GM23338 (cell line): ENCODE measurements at regions not wholly inside any gene's neighbourhood (a gene's known extent, or its start where the extent isn't known, plus 50 kb on each side); places are given as distances from the start of the nearest gene placed in this dataset.

Experiments
- ATAC-seq: fragments of 200-7000 bp; cut with Tn5 transposase; 3 replicates; pipeline ENCODE4 v1.9.1; 2020
- DNase-seq: peaks from one replicate; pipeline ENCODE4 v3.0.0-alpha.2; 2015; ENCODE audit warnings: low spot score
- H2AFZ ChIP-seq: fragments of 200-600 bp; sonication (generic); 2 replicates; pipeline ENCODE4 v1.8.0; 2016; ENCODE audit warnings: antibody characterized with exemption, mild to moderate bottlenecking, moderate library complexity
- H3F3A ChIP-seq: fragments of 200-600 bp; sonication (generic); replicated peaks from 2 replicates; pipeline ENCODE4 v1.8.0; 2017; ENCODE audit warnings: antibody characterized with exemption, mixed run types, low read depth
- H3K27ac ChIP-seq: fragments of 200-600 bp; sonication (generic); 2 replicates; pipeline ENCODE4 v1.6.1; 2016; ENCODE audit warnings: low read depth
- H3K27me3 ChIP-seq: fragments of 200-600 bp; sonication (generic); 2 replicates; pipeline ENCODE4 v1.8.0; 2016; ENCODE audit warnings: mild to moderate bottlenecking, mixed run types, moderate library complexity; ENCODE audit not compliant: insufficient read depth
- H3K36me3 ChIP-seq: fragments of 200-600 bp; sonication (generic); 2 replicates; pipeline ENCODE4 v1.8.0; 2016; ENCODE audit warnings: mild to moderate bottlenecking; ENCODE audit not compliant: insufficient read depth
- H3K4me1 ChIP-seq: fragments of 200-600 bp; sonication (generic); 2 replicates; pipeline ENCODE4 v1.8.0; 2016; ENCODE audit warnings: mild to moderate bottlenecking, moderate library complexity; ENCODE audit not compliant: insufficient read depth
- H3K4me2 ChIP-seq: fragments of 200-600 bp; sonication (generic); 2 replicates; pipeline ENCODE4 v1.7.1; 2017; ENCODE audit warnings: mixed run types
- H3K4me3 ChIP-seq: fragments of 200-600 bp; sonication (generic); 2 replicates; pipeline ENCODE4 v1.6.1; 2016; ENCODE audit warnings: mixed run types
- H3K79me2 ChIP-seq: fragments of 200-600 bp; sonication (generic); replicated peaks from 2 replicates; pipeline ENCODE4 v1.8.0; 2017; ENCODE audit warnings: mild to moderate bottlenecking; ENCODE audit not compliant: insufficient read depth
- H3K9me2 ChIP-seq: fragments of 200-600 bp; sonication (generic); 2 replicates; pipeline ENCODE4 v1.8.0; 2017; ENCODE audit not compliant: insufficient read depth
- H4K20me1 ChIP-seq: fragments of 200-600 bp; sonication (generic); replicated peaks from 2 replicates; pipeline ENCODE4 v1.8.0; 2017; ENCODE audit warnings: mild to moderate bottlenecking; ENCODE audit not compliant: insufficient read depth
- H3K27ac Mint-ChIP-seq: 2 replicates; pipeline ENCODE4 v1.8.0; 2020; ENCODE audit warnings: inconsistent platforms, mild to moderate bottlenecking, moderate library complexity, mixed read lengths
- H3K27me3 Mint-ChIP-seq: 3 replicates; pipeline ENCODE4 v1.8.0; 2022; ENCODE audit warnings: low read depth, mild to moderate bottlenecking, moderate library complexity, mixed read lengths, inconsistent platforms; ENCODE audit not compliant: insufficient read depth, poor library complexity
- H3K36me3 Mint-ChIP-seq: 3 replicates; pipeline ENCODE4 v1.8.0; 2021; ENCODE audit warnings: low read depth, mild to moderate bottlenecking, inconsistent platforms, moderate library complexity, mixed read lengths
- H3K4me1 Mint-ChIP-seq: 3 replicates; pipeline ENCODE4 v1.8.0; 2020; ENCODE audit warnings: mild to moderate bottlenecking, inconsistent platforms, mixed read lengths
- H3K4me3 Mint-ChIP-seq: 3 replicates; pipeline ENCODE4 v1.8.0; 2021; ENCODE audit warnings: moderate library complexity, mild to moderate bottlenecking, inconsistent platforms, mixed read lengths
- H3K9me3 Mint-ChIP-seq: 3 replicates; pipeline ENCODE4 v1.8.0; 2020; ENCODE audit warnings: moderate library complexity, mild to moderate bottlenecking, inconsistent platforms, mixed read lengths
- CTCF ChIP-seq, 2 experiments: fragments of 200-600 bp in 1 of 2; sonication (generic) in 1 of 2; conservative IDR thresholded peaks; 2 replicates each; pipeline versions ENCODE4 v1.5.1 to v1.6.1; 2016 to 2017; ENCODE audit warnings: antibody characterized with exemption in 2 of 2, low read depth in 2 of 2, mild to moderate bottlenecking in 2 of 2, moderate library complexity in 1 of 2
- ETS1 ChIP-seq: IDR thresholded peaks from 2 replicates; pipeline ENCODE4 v1.6.1; 2016; ENCODE audit warnings: antibody characterized with exemption
- EZH2phosphoT487 ChIP-seq: fragments of 200-600 bp; sonication (generic); IDR thresholded peaks from one replicate; pipeline ENCODE4 v1.8.1; 2018; ENCODE audit warnings: antibody characterized with exemption; ENCODE audit not compliant: unreplicated experiment
- JUNB ChIP-seq: IDR thresholded peaks from one replicate; pipeline ENCODE4 v1.6.1; 2016; ENCODE audit warnings: antibody characterized with exemption; ENCODE audit not compliant: unreplicated experiment
- NANOG ChIP-seq: IDR thresholded peaks from 2 replicates; pipeline ENCODE4 v1.6.1; 2016; ENCODE audit warnings: antibody characterized with exemption, borderline replicate concordance
- POLR2AphosphoS5 ChIP-seq: IDR thresholded peaks from 2 replicates; pipeline ENCODE4 v1.6.1; 2016; ENCODE audit warnings: antibody characterized with exemption, low read depth
- REST ChIP-seq: IDR thresholded peaks from one replicate; pipeline ENCODE4 v1.6.1; 2018; ENCODE audit warnings: antibody characterized with exemption; ENCODE audit not compliant: unreplicated experiment
- STAT1 ChIP-seq: IDR thresholded peaks from one replicate; pipeline ENCODE4 v1.6.1; 2016; ENCODE audit warnings: antibody characterized with exemption; ENCODE audit not compliant: unreplicated experiment
- ZNF114 ChIP-seq: fragments of 250-450 bp; sonication (Bioruptor Pico); IDR thresholded peaks from 2 replicates; pipeline ENCODE4 v1.5.0; 2020; ENCODE audit warnings: mild to moderate bottlenecking, moderate library complexity
- ZNF462 ChIP-seq: fragments of 250-450 bp; sonication (Bioruptor Pico); IDR thresholded peaks from 2 replicates; pipeline ENCODE4 v1.5.0; 2020; ENCODE audit warnings: mild to moderate bottlenecking, moderate library complexity

- H2AFZ ChIP-seq: no peak overlapping the region; the same call in 1 of the 2 replicates
- TF ChIP-seq JUNB: no peak
- TF ChIP-seq STAT1: no peak
- TF ChIP-seq POLR2AphosphoS5: no peak
- no peak for TF ChIP-seq REST
- 0 out of 3 replicates have a peak, but pooled peaks cover 6% of the 10 kb centered on the region for H3K36me3 Mint-ChIP-seq
- peaks cover 2% of the 10 kb centered on the region for H3K9me3 Mint-ChIP-seq
- no peaks in the 10 kb centered on the region for H4K20me1 ChIP-seq
- no peaks in the 10 kb centered on the region for H3K79me2 ChIP-seq
- H3K4me3 Mint-ChIP-seq: no peak overlapping the region
- DNase-seq: no peak
- no peaks in the 10 kb centered on the region for H3K27me3 Mint-ChIP-seq
- H3K9me2 ChIP-seq: peaks cover 14% of the 10 kb centered on the region; the same call in 1 of the 2 replicates
- H3K4me1 Mint-ChIP-seq: peaks cover 27% of the 10 kb centered on the region
- H3K27ac Mint-ChIP-seq: no peak overlapping the region
- H3K4me3 ChIP-seq: no peak overlapping the region
- no peaks in the 10 kb centered on the region for H3F3A ChIP-seq
- H3K36me3 ChIP-seq: no peaks in the 10 kb centered on the region
- peaks cover 14% of the 10 kb centered on the region for H3K4me1 ChIP-seq
- no peak overlapping the region for H3K4me2 ChIP-seq
- no peak overlapping the region for H3K27ac ChIP-seq
- H3K27me3 ChIP-seq: no peaks in the 10 kb centered on the region
- no peak for ATAC-seq
These were observed 87.8 kb downstream of the PMP22 start for GRCh38 chr17:15177343-15177742.

- no peak overlapping the region for H3K27ac Mint-ChIP-seq
- peaks cover 7% of the 10 kb centered on the region; the same call in 1 of the 2 replicates for H3K9me2 ChIP-seq
- H3K4me1 Mint-ChIP-seq: peaks cover 22% of the 10 kb centered on the region
- H3K4me3 Mint-ChIP-seq: no peak overlapping the region
- H4K20me1 ChIP-seq: no peaks in the 10 kb centered on the region
- H3K79me2 ChIP-seq: no peaks in the 10 kb centered on the region
- H3K4me3 ChIP-seq: no peak overlapping the region
- H3K36me3 Mint-ChIP-seq: no peaks in the 10 kb centered on the region
- H3K27me3 ChIP-seq: no peaks in the 10 kb centered on the region
- DNase-seq (no peak), ATAC-seq (no peak)
- H3F3A ChIP-seq: no peaks in the 10 kb centered on the region
- H3K27ac ChIP-seq: no peak overlapping the region
- no peak overlapping the region for H3K4me2 ChIP-seq
- H3K4me1 ChIP-seq: peaks cover 13% of the 10 kb centered on the region
- H3K9me3 Mint-ChIP-seq: peaks cover 2% of the 10 kb centered on the region
- H3K27me3 Mint-ChIP-seq: no peaks in the 10 kb centered on the region
- no peak overlapping the region for H2AFZ ChIP-seq
- no peaks in the 10 kb centered on the region for H3K36me3 ChIP-seq
- no peak for TF ChIP-seq NANOG
- no peak for TF ChIP-seq CTCF (conservative IDR thresholded peaks at IDR 0.05; ENCODE audit: low read depth in 2 of 2)
- no peak for TF ChIP-seq ZNF114
- TF ChIP-seq EZH2phosphoT487: no peak
- TF ChIP-seq ETS1: no peak
- TF ChIP-seq POLR2AphosphoS5: no peak
- TF ChIP-seq ZNF462 (CRISPR knock-in tag): no peak
These were observed 89.8 kb downstream of the PMP22 start for GRCh38 chr17:15175356-15175755.
